ENCODE measurements at regions not wholly inside any gene's neighbourhood (a gene's known extent, or its start where the extent isn't known, plus 50 kb on each side); places are given as distances from the start of the nearest gene placed in this dataset.

GRCh38 chr4:13816472-13816871 lies 188.9 kb upstream of the BOD1L1 start:
- ChIA-PET POLR2A (ENCODE audit: partially characterized antibody) (interaction anchor here (0.5 kb wide), 1 partner anchor 125 kb away, joined by 3 read pairs; no protein-coding TSS in a partner anchor), CTCF (ENCODE audit: partially characterized antibody) (no interaction called here)
- 0 out of 7 replicates have a peak, but pooled peaks cover 0 to 1% (median 0%) of the 10 kb centered on the region in 4 experiments for H3K4me1 ChIP-seq (replicated peaks in 1 of 4; ENCODE audit: control insufficient read depth in 3 of 4, insufficient read depth in 4 of 4, low read length in 3 of 4)
- H3K56ac ChIP-seq (replicated peaks; ENCODE audit: insufficient read length, low read depth, low read length), result no peak overlapping the region
- H2BK12ac ChIP-seq (ENCODE audit: low read depth, low read length), result no peak overlapping the region
- H4K91ac ChIP-seq (replicated peaks; ENCODE audit: insufficient read length, low read length), result no peak overlapping the region
- H3K36me3 ChIP-seq (ENCODE audit: control insufficient read depth in 2 of 4, insufficient read depth in 4 of 4, low read length in 3 of 4), result no peaks in the 10 kb centered on the region
- DNase-seq (ENCODE audit: low read depth in 1 of 2, low spot score in 2 of 2) (no peak), FAIRE-seq (no peak)
- H2BK120ac ChIP-seq (replicated peaks; ENCODE audit: low read depth, low read length), result no peak overlapping the region
- no peak overlapping the region for H2BK15ac ChIP-seq (ENCODE audit: low read length)
- no peak overlapping the region for H3K18ac ChIP-seq (ENCODE audit: extremely low read depth, low read length)
- H2BK20ac ChIP-seq (ENCODE audit: low read length), result no peak overlapping the region
- H4K8ac ChIP-seq (ENCODE audit: extremely low read depth, insufficient read depth, low read length), result no peak overlapping the region
- H3K14ac ChIP-seq (ENCODE audit: insufficient read length), result no peak overlapping the region
- no peaks in the 10 kb centered on the region; the same call in 1 of the 2 replicates for H3K23me2 ChIP-seq (ENCODE audit: low read depth, low read length)
- H3K79me2 ChIP-seq (ENCODE audit: control insufficient read depth in 1 of 2, insufficient read depth in 2 of 2, low read length in 2 of 2), result no peaks in the 10 kb centered on the region
- H3K4me2 ChIP-seq (ENCODE audit: insufficient read depth in 1 of 2, low read depth in 2 of 2, low read length in 2 of 2), result no peak overlapping the region
- H3K23ac ChIP-seq (ENCODE audit: insufficient read length), result no peak overlapping the region
- no peak overlapping the region for H4K5ac ChIP-seq (ENCODE audit: insufficient read length, low read depth, low read length)
- no peak overlapping the region for H3K27ac ChIP-seq (ENCODE audit: low read depth, low read length)
- H2BK5ac ChIP-seq (ENCODE audit: low read depth, low read length), result no peak overlapping the region
- H2AK5ac ChIP-seq (ENCODE audit: low read depth, low read length), result no peak overlapping the region
- H3K79me1 ChIP-seq (ENCODE audit: low read depth, low read length), result no peaks in the 10 kb centered on the region
- H3K9ac ChIP-seq (replicated peaks in 1 of 4; ENCODE audit: extremely low read depth in 1 of 4, low read depth in 3 of 4, low read length in 3 of 4), result no peak overlapping the region
- no peak overlapping the region for H3K4ac ChIP-seq (replicated peaks; ENCODE audit: insufficient read length, low read depth, low read length)
- no peak overlapping the region for H2AFZ ChIP-seq (ENCODE audit: low read length)
- H4K20me1 ChIP-seq (replicated peaks in 1 of 2; ENCODE audit: control insufficient read depth in 1 of 2, insufficient read depth in 2 of 2, low read length in 2 of 2), result no peaks in the 10 kb centered on the region
- H3K27me3 ChIP-seq (replicated peaks in 1 of 4; ENCODE audit: control insufficient read depth in 3 of 4, extremely low read depth in 1 of 4, insufficient read depth in 3 of 4, low read length in 3 of 4), result peaks cover 0 to 1% (median 0%) of the 10 kb centered on the region in 4 experiments; a peak in 1 of 7 replicates
- H3K9me3 ChIP-seq (ENCODE audit: insufficient read depth in 2 of 2, low read depth in 1 of 2, low read length in 1 of 2), result no peaks in the 10 kb centered on the region
- no peak overlapping the region for H3K4me3 ChIP-seq (ENCODE audit: extremely low read depth in 1 of 4, insufficient read depth in 2 of 4, low read depth in 3 of 4, low read length in 4 of 4)
- TF ChIP-seq GTF2F1 (IDR thresholded peaks at IDR 0.05; ENCODE audit: borderline replicate concordance, low read depth, low read length), result no peak
- TF ChIP-seq RXRA (IDR thresholded peaks at IDR 0.05; ENCODE audit: insufficient read depth, low read depth, low read length), result no peak
- TF ChIP-seq CREB1 (IDR thresholded peaks at IDR 0.05), result no peak
- no peak for TF ChIP-seq TAF7 (optimal IDR thresholded peaks at IDR 0.05; ENCODE audit: borderline replicate concordance, low read depth, low read length)
- no peak for TF ChIP-seq KDM4A (IDR thresholded peaks at IDR 0.05; ENCODE audit: low read depth, low read length, severe bottlenecking)
- TF ChIP-seq, protein P1, sequence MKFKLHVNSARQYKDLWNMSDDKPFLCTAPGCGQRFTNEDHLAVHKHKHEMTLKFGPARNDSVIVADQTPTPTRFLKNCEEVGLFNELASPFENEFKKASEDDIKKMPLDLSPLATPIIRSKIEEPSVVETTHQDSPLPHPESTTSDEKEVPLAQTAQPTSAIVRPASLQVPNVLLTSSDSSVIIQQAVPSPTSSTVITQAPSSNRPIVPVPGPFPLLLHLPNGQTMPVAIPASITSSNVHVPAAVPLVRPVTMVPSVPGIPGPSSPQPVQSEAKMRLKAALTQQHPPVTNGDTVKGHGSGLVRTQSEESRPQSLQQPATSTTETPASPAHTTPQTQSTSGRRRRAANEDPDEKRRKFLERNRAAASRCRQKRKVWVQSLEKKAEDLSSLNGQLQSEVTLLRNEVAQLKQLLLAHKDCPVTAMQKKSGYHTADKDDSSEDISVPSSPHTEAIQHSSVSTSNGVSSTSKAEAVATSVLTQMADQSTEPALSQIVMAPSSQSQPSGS (IDR thresholded peaks at IDR 0.05; ENCODE audit: low read length), result no peak
- TF ChIP-seq, protein P2, sequence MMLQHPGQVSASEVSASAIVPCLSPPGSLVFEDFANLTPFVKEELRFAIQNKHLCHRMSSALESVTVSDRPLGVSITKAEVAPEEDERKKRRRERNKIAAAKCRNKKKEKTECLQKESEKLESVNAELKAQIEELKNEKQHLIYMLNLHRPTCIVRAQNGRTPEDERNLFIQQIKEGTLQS (IDR thresholded peaks at IDR 0.05; ENCODE audit: insufficient read depth, low read depth, low read length), result no peak
- no peak for TF ChIP-seq CBX5 (IDR thresholded peaks at IDR 0.05; ENCODE audit: low read depth, low read length)
- no peak for TF ChIP-seq TCF12 (IDR thresholded peaks at IDR 0.05; ENCODE audit: low read depth, low read length)
- TF ChIP-seq PHF8 (conservative IDR thresholded peaks at IDR 0.05; ENCODE audit: low read depth, low read length), result no peak
- TF ChIP-seq POLR2A (IDR thresholded peaks at IDR 0.05; ENCODE audit: control extremely low read depth in 1 of 2, low read depth in 2 of 2, low read length in 2 of 2), result no peak

All from H1 (cell line).